Ovary (tissue), 7 donors: ENCODE measurements at regions not wholly inside any gene's neighbourhood (a gene's known extent, or its start where the extent isn't known, plus 50 kb on each side); places are given as distances from the start of the nearest gene placed in this dataset.

ENCODE experiments used
- DNase-seq, 5 donors: peaks; one replicate each; pipeline ENCODE4 v3.0.0-alpha.2; 2019 to 2020
- H3K27ac ChIP-seq, 2 donors: fragments of 200-600 bp; one replicate each; pipeline versions ENCODE4 v1.5.1 to v1.8.0; 2019 to 2022
- H3K27me3 ChIP-seq: fragments of 200-600 bp; one replicate; pipeline ENCODE4 v1.8.0; 2022
- H3K36me3 ChIP-seq: fragments of 200-600 bp; sonication (generic); one replicate; pipeline ENCODE4 v1.5.1; 2019
- H3K4me1 ChIP-seq: one replicate; pipeline ENCODE4 v1.8.1; 2013; ENCODE audit warnings: mild to moderate bottlenecking, moderate library complexity; ENCODE audit not compliant: insufficient read depth
- H3K4me3 ChIP-seq: fragments of 200-600 bp; sonication (generic); one replicate; pipeline ENCODE4 v1.5.1; 2017
- H3K9me3 ChIP-seq, 2 donors: fragments of 200-600 bp in 1 of 2; sonication (generic) in 1 of 2; one replicate each; pipeline versions ENCODE4 v1.5.1 to v1.8.1; 2013 to 2019; ENCODE audit warnings: mild to moderate bottlenecking in 1 of 2, moderate library complexity in 1 of 2
- EP300 ChIP-seq: sonication (generic); formaldehyde crosslinking; IDR thresholded peaks from one replicate; pipeline ENCODE4 v1.6.1; 2017; ENCODE audit warnings: antibody characterized with exemption
- POLR2A ChIP-seq: fragments of 450-650 bp; IDR thresholded peaks from one replicate; pipeline ENCODE4 v1.6.1; 2017; ENCODE audit warnings: antibody characterized with exemption, mild to moderate bottlenecking, moderate library complexity
- WGBS, 3 donors: extraction: QIAGEN DNeasy Blood & Tissue Kit in 1 of 3; methylation state at CpG; one replicate each; pipeline versions ENCODE4 v1.1.5 to v1.1.7; 2013 to 2017; 5-methylcytosine and 5-hydroxymethylcytosine counted together
- intact Hi-C, 4 donors: fragments of 100-400 bp; cut with DNase I; formaldehyde crosslinking; loops; one replicate each; pipeline versions ENCODE4 v1.11.0 to v1.15.1; 2022 to 2023
- TF ChIP-seq, protein P1 (sequence below), 3 donors: fragments of 450-650 bp in 2 of 3; fragments of 200-600 bp in 1 of 3; IDR thresholded peaks; one replicate each; pipeline versions ENCODE4 v1.5.1 to v1.8.0; 2016 to 2022; ENCODE audit warnings: antibody characterized with exemption in 3 of 3, mild to moderate bottlenecking in 1 of 3
- donor health status: DM: no; HTN: no; CAD: no; lungs with moderate emphysema.
- donor health status: DM: no; HTN: no; CAD: no.
- donor health status: Bipolar disorder and iron deficiency.
- donor health status: DM: no; HTN: no; CAD: no.
- donor health status: DM: yes; HTN: yes; CAD: no.

GRCh38 chr9:87305151-87305550, 192.5 kb upstream of the DAPK1 start:
- intact Hi-C loops = no loop called here
- no peak for DNase-seq
- H3K4me1 ChIP-seq = no peaks in the 10 kb centered on the region

GRCh38 chr9:87306006-87306405, 191.7 kb upstream of the DAPK1 start:
- DNase-seq = no peak
- Histone ChIP-seq H3K27ac (no peak overlapping the region), H3K4me3 (no peak overlapping the region), H3K36me3 (no peaks in the 10 kb centered on the region), H3K9me3 (no peaks in the 10 kb centered on the region), H3K27me3 (no peaks in the 10 kb centered on the region), H3K4me1 (no peaks in the 10 kb centered on the region)
- 31 to 54% (median 44%) methylated on average over 3 of the region's 3 CpGs for WGBS, 3 donors
- intact Hi-C loops = no loop called here
- TF ChIP-seq, protein P1, sequence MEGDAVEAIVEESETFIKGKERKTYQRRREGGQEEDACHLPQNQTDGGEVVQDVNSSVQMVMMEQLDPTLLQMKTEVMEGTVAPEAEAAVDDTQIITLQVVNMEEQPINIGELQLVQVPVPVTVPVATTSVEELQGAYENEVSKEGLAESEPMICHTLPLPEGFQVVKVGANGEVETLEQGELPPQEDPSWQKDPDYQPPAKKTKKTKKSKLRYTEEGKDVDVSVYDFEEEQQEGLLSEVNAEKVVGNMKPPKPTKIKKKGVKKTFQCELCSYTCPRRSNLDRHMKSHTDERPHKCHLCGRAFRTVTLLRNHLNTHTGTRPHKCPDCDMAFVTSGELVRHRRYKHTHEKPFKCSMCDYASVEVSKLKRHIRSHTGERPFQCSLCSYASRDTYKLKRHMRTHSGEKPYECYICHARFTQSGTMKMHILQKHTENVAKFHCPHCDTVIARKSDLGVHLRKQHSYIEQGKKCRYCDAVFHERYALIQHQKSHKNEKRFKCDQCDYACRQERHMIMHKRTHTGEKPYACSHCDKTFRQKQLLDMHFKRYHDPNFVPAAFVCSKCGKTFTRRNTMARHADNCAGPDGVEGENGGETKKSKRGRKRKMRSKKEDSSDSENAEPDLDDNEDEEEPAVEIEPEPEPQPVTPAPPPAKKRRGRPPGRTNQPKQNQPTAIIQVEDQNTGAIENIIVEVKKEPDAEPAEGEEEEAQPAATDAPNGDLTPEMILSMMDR (IDR thresholded peaks at IDR 0.05) = no peak
- TF ChIP-seq POLR2A (no peak), EP300 (no peak)

More at GRCh38 chr9:87305151-87305550, 192.5 kb upstream of the DAPK1 start:
- Histone ChIP-seq H3K4me3 (no peak overlapping the region), H3K9me3 (no peaks in the 10 kb centered on the region), H3K27ac (no peak overlapping the region), H3K36me3 (no peaks in the 10 kb centered on the region), H3K27me3 (no peaks in the 10 kb centered on the region)
- WGBS, 3 donors = 49 to 65% (median 62%) methylated on average over 7 of the region's 7 CpGs
- TF ChIP-seq, protein P1 (IDR thresholded peaks at IDR 0.05) = no peak
- TF ChIP-seq EP300 = no peak
- no peak for TF ChIP-seq POLR2A

DNA sequence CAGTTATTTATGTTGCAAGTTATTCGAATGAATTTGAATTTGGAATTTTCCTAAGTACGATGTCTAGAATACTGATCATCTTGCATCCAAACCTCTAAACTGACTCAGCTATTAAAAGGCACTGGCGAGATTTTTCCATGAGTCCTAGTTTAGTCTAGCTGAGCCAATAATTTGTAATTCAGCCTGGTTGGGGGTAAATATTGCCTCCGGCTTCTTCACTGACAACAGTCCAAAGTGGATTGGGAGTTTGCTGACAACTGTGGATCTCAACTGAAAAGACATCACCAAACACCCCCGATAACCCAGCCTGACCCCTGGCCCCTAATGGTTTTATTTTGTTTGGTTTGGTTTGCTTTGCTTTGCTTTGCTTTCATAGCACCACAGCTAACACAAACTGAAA, 189.8 kb upstream of the DAPK1 start:
- 61 to 73% (median 68%) methylated on average over 5 of the region's 5 CpGs for WGBS, 3 donors
- Histone ChIP-seq H3K36me3 (no peaks in the 10 kb centered on the region), H3K27ac (no peak overlapping the region), H3K4me3 (no peak overlapping the region), H3K4me1 (no peaks in the 10 kb centered on the region), H3K9me3 (no peaks in the 10 kb centered on the region), H3K27me3 (no peaks in the 10 kb centered on the region)
- DNase-seq = no peak
- intact Hi-C loops = no loop called here
- TF ChIP-seq POLR2A = no peak
- TF ChIP-seq, protein P1 (IDR thresholded peaks at IDR 0.05) = no peak
- no peak for TF ChIP-seq EP300

DNA sequence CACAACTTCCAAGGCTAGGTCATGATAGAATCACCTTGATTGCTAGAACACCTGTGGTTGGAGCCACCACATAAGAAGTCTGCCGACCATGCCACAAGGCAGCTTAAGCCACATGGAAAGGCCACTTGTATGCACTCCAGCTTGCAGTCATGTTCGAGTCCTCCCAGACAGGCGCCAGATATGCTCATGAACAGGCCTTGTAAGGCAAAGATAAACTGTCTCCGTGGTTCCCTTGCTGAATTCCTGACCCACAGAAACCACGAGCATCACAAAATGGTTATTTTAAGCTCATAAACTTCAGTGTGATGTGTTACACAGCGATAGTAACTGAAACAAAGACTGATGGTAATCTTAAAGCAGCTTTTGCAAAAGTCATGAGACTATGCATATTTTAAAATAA, 188.4 kb upstream of the DAPK1 start:
- no peaks in the 10 kb centered on the region for H3K9me3 ChIP-seq
- no peaks in the 10 kb centered on the region for H3K4me1 ChIP-seq
- TF ChIP-seq, protein P1 (IDR thresholded peaks at IDR 0.05) = no peak
- no peak for TF ChIP-seq EP300
- TF ChIP-seq POLR2A = no peak
- no peak for DNase-seq
- H3K27ac ChIP-seq = no peak overlapping the region
- H3K36me3 ChIP-seq = no peaks in the 10 kb centered on the region
- H3K27me3 ChIP-seq = no peaks in the 10 kb centered on the region
- 58 to 71% (median 60%) methylated on average over 6 of the region's 6 CpGs for WGBS, 3 donors
- no peak overlapping the region for H3K4me3 ChIP-seq
- intact Hi-C loops = no loop called here
